ENCODE measurements at regions not wholly inside any gene's neighbourhood (a gene's known extent, or its start where the extent isn't known, plus 50 kb on each side); places are given as distances from the start of the nearest gene placed in this dataset.

GRCh38 chr13:30107521-30108136 lies 199.7 kb downstream of the KATNAL1 start:
- DNase-seq: no peak

DNA sequence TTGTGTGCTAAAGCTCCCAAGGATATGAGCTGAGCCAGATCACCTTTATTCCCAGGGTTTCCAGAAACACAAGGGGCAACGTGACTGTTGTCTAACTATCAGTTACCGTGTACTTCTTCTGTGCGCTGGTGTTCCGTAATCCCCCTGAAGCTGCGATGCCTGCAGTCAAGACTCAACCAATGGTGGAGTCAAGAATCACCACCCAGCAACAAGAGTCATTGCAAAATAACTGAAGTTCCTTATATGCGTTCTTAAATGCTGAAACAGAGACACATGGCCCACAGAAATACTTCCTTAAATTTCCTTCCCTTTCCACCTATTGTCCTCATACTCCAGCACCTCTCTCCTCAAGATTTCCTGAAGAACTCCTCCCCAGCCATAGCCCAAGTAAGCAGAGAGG lies 200.2 kb downstream of the KATNAL1 start:
- DNase-seq: no peak

DNA sequence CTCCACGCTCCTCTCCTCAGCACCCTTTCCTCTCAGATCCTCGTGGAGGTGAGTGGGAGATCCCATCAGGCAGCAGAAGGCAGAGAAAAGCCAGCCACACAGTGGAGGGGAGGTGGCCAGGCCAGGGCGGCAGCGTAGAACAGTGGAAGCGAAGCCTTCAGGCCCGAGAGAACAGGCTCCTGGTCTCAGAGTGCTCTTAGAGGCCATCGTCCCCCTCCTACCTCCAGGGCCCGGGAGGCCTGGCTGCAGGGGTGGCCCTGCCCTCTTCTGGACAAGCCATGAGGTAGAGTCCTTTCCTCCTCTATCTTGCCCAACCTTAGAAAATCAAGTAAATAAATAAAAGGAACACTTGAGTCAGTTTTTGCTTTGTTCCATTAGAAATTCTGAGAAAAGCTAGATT lies 202.0 kb downstream of the KATNAL1 start:
- DNase-seq: no peak

DNA sequence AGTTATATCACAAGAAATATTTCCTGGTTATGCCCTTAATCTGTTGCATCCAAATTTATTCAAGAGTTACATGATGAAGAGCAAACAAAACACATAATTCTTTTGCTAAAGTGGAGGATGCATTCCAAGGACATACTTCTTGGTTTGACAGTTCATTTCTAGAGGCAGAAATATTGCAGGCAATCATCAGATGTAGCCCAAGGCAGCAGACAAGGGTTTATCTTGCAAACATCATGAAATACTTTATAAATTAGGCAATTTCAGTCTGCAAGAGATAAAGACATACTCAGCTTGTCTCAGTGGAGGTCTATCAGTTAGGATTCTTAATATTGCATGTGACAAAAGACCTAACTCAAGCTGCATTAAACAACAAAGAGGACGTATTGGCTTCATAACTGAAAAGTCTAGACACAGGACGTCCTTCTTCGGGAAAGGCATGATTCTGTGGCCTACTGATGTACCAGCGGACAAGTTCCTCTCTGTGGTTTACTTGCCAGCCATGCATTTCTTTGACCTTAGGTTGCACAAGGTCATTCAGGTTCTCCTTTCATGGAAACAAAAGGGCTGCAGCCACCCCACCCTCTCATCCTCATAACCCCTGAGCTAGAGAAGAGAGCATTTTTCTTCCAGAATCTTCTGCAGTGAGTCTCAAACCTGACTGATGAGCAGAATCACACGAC lies 204.1 kb downstream of the KATNAL1 start:
- no peak for DNase-seq

- DNase-seq: no peak
Measured at GRCh38 chr13:30100226-30100625, 207.1 kb downstream of the KATNAL1 start.

GRCh38 chr13:30097701-30098100 lies 209.7 kb downstream of the KATNAL1 start:
- DNase-seq: no peak

DNA sequence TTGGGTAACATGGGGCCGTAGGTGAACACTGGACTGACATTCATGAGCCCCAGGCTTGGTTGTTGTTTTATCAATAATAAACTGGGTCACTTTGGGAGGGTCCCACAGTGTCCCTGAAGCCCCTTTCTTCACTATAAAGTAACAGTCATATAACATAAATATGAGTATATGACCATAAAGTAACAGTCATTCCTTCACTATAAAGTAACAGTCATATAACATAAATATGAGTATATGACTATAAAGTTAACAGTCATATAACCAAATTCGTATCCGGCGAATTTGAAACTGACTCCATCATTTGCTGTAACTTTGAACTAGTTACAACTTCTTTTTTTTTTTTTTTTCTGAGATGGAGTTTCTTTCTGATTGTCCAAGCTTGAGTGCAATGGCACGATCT lies 210.3 kb downstream of the KATNAL1 start:
- DNase-seq: no peak

DNA sequence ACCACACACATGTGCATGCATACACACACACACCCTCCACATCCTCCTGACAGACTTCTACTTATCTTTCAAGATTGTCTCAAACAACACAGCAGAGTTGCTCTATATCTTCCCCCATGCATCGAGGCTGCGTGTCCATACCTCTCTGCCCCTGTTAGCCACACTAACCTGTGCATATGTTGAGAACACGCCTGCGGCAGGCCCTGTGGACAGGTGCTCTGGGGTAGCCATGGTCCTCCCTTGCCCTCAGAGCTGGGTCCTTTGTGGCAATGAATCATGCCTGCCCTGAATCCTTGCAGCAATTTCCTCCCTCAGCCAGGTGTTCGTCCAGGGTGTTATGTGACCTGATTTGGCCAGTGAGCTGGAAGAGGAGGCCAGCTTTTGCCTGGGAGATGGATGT lies 213.3 kb downstream of the KATNAL1 start:
- DNase-seq: no peak

GRCh38 chr13:30093236-30093635 lies 214.1 kb downstream of the KATNAL1 start:
- DNase-seq: no peak

DNA sequence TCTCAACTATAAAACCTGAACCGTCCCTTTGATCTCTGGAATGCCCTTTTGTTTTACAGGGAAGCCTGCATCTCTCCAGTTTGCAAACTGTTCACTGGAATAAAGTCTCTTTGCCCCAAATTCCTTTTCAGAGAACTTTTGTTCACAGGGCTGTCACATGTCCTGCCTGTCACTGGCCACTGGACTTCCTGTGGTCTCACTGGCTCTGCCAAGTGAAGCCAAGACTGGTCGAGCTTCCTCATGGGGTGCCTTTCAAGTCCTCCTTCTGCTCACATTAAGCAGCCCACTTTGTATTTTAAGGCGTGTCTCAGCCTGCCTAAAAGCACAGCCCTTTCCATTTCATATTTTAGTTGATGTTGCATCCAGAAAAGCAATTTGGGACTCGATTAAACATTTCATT lies 215.7 kb downstream of the KATNAL1 start:
- DNase-seq: no peak

GRCh38 chr13:30091035-30091434 lies 216.3 kb downstream of the KATNAL1 start:
- DNase-seq: no peak

DNA sequence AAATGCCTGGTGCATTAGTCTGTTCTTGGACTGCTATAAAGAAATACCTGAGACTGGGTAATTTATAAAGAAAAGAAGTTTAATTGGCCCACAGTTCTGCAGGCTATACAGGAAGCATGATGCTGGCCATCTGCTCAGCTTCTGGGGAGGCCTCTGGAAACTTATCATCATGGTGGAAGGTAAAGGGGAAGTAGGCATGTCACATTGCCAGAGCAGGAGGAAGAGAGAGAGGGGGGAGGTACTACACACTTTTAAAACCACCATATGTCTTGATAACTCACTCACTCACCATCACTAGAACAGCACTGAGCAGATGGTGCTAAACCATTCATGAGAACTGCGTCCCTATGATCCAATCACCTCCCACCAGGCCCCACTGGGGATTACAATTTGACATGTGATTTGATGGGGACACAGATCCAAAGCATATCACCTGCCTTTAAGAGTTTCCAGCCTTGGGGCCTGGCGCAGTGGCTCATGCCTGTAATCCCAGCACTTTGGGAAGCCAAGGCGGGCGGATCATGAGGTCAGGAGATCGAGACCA lies 219.0 kb downstream of the KATNAL1 start:
- DNase-seq: no peak

- no peak for DNase-seq
Measured at GRCh38 chr13:30085087-30085486, 222.3 kb downstream of the KATNAL1 start.

DNA sequence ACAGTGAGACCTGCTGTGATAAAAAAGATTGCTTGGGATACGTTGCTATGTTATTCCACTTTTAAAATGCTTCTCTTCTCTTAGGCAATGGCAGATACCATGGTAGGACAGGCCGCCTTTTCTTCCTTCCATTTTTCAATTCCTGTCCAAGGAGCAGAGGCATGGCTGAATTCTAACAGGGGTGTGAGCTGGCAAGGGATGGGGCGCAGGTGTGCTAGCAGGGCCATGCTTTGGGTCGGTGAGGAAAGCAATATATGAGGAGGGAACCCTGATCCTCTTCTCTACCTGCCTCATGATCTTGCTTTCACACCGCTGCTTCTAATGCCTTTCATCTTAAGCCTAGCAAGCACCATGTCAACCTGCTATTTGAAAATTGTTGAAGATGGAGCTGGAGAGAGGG lies 225.0 kb downstream of the KATNAL1 start:
- DNase-seq: no peak

- no peak for DNase-seq
Measured at GRCh38 chr13:30081331-30081730, 226.0 kb downstream of the KATNAL1 start.

DNA sequence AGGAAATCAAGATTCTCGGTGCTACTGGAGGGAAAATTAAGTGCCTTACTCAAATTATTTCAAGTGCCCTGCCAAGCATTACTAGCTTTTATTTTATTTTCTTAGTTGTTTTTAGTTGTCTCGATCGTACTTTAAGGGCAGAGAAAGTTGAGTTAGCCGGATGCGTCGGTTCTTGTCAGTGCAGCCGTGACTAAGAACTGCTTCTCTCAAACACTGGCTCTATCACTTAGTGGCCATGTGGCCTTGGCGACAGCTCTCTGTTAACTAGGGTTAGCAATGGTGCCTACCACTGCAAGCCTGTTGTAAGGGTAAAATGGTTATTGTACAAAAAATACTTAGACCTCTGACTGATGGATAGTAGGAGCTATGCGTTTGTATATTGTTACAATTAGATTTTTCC lies 227.8 kb downstream of the KATNAL1 start:
- DNase-seq: no peak

DNA sequence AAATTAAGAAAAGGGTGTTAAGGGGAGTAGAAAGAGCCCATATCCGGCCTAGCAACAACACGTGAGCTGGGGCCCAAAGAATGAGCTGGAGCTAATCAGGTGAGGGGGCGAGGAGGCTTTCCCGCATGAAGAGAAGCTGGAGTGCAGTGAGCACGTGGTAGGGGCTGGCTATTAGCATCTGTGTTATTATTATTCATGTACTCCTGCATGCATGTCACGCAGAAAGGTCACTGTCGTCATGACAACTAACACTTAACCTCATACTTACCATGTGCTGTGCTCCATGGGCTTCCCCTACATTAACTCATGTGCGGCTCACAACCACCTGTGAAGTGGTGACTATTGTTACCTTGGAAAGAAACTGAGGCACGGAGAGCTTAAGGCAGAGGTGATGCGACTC lies 227.6 kb upstream of the UBL3 start:
- DNase-seq: no peak

DNA sequence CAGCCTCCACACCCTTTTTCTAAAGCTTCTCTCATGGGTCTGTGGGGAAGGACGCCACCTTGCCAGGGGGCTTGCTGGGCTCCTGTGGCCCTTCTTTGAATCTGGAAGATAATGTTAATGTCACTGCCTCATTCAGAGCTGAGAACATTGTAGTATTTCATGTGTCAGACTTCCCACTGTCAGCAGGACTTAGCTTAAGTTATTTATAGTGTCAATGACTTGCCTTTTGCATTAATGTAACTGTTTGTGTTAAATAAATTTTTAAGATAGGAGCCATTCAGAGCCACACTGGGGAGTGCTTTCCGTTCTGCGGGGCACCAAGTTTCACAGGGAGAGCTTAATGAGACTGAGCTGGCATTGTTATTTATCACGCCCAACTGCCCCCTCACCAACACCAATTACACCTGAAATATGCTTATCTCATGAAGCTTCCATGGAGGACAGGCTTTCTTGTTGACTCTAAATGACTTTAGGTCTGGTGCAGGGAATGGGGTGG lies 226.9 kb upstream of the UBL3 start:
- DNase-seq: no peak

- DNase-seq: no peak
Measured at GRCh38 chr13:30074955-30075614, 224.7 kb upstream of the UBL3 start.

DNA sequence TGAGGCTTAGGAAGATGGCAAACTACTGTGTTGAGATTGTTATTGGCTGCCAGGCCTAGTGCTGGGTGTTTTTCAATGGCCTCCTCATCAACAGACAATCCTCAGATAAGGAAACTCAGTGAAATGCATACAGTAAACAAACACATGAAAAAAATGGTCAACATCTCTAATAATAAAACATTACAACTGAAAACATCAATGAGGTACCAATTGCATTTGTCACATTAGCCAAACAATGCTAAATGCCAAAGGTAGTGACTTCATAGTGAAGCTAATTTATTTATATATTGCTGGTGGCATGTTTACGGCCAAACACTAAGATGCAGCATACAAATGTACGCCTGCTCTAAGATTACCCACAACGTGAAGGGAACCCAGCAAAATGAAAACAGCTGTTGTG lies 224.0 kb upstream of the UBL3 start:
- no peak for DNase-seq

DNA sequence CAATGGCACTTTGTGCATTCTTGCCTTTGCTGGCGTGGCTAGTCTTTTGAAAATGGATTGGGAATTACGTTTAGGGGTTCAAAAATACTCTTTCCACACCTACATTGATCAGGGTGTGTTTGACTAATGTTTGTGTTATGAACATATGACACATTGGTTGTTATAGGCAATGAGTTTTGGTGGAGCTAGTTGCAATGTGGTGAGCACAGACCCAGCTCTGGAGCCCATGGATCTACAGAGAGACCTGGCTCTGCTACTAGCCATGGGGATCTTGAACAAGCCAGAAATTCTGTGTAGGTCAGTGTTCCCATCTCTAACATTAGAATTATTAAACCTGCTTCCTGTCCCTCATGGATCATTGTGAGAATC lies 222.4 kb upstream of the UBL3 start:
- DNase-seq: no peak

DNA sequence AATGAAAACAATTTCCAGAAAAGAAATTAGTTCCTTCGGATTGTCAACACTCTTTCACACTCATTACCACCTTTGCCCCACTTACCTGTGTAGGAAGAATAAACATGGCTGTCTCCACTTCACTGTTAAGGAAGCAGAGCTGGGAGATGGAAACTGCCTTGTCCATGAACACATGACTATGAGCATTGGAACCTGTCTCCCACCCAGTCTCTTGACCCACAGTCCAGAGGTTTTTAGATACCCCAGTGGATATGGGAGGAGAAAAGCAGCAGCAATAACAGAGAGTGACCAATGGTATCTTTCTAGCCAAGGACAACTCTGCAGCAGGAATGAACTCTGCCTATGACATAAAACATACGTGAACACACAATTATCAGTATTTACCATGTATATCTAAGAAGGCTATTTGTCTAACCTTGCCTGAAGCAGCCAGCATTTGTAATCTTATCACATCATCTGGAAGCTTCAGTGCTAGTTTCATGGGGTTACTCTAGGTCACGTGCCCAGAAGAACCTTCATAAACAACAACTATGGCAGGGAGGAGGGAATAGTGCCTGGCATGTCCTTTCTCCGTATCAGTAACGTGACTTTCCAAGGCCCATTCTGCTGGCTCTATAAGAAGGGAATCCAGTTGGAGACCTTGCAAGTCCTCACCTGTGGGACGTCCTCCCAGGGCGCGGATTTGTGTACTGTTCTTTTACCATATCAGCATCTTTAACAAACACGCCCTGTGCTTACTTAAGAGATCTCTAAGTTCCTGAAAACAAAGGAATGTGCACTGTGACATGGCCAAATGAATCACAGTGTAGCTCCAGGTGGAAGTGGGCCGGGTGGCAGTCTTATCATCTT lies 221.8 kb upstream of the UBL3 start:
- DNase-seq: no peak

- DNase-seq: no peak
Measured at GRCh38 chr13:30065181-30065580, 214.8 kb upstream of the UBL3 start.

Measured in right kidney (tissue), 1 donor.